AG08395 (cell line): ENCODE measurements at regions not wholly inside any gene's neighbourhood (a gene's known extent, or its start where the extent isn't known, plus 50 kb on each side); places are given as distances from the start of the nearest gene placed in this dataset.

Experiments
- DNase-seq: peaks from one replicate; pipeline ENCODE4 v3.0.0; 2012; ENCODE audit warnings: mixed read lengths, low spot score

DNA sequence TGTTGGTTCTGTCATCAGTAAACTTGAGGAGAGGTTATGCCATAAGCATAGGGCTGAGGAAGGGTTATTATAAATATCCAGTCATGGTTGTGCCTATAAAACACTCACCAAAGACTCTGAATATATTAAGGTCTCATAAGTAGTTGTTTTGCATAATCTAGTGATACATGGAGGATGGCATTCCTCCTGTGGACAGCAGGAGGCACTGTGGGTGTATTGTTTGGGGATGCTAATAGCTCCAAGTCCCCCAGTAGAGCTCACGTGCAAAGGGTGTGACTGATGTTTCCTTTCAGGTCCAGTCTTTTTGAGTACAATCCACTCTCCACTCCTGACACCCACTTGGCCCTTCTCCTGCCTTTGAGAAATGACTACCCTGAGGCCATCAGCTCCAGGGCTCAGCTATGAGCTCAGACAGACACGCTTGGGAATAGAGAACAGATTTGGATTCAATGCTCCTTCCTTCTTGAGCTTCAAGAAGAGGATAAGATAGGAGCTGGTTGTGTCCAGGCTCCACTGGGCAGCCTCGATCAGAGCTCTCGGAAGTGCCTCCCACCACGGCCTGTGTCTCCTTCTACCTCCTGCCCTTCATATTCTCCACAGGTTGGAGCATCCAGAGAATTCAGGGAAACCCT is 85.2 kb upstream of the IGLL5 start:
- no peak for DNase-seq

- no peak for DNase-seq
Measured at GRCh38 chr22:22803285-22803853, 84.2 kb upstream of the IGLL5 start.

DNA sequence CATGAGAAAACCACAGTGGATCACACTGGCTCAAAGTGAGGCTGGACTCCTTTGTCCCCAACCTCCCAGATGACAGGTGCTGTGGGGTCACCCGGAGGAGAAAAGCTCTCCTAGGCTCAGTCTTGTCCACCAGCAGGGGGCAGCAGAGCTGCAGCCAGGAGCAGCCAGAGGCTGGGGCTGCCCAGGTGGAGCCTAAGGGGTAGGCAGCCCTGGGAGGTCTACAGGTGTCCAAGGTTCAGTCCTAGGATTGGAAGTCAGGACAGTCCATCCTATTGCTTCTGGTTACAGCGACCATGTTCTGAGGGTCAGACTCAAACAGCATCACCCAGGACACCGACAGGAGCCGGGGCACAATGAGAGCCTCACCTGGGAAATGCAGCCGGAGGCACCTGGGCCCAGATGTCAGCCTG is 77.6 kb upstream of the IGLL5 start:
- peak; percentile 33 for DNase-seq

DNA sequence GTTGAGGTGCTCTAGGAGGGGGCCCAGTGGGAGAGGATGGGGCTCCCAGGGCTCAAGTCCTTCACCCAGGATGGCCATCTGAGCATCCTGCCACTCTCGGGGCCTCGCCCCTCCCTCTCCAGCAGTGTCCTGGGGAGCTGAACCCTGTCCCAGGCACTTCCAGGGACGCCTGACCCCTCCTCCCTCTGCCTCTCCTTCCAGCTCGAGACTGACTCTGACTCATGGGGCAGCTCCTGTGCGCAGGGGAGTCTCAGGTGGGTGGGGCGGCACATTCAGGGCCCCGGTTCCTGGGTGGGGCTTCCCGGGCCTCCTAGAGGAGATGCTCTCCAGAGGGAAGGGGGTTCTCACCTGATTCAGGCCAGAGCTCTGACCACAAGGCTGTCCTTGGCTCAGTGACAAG is 77.1 kb upstream of the IGLL5 start:
- no peak for DNase-seq

- no peak for DNase-seq
Measured at GRCh38 chr22:22811016-22812009, 76.3 kb upstream of the IGLL5 start.

DNA sequence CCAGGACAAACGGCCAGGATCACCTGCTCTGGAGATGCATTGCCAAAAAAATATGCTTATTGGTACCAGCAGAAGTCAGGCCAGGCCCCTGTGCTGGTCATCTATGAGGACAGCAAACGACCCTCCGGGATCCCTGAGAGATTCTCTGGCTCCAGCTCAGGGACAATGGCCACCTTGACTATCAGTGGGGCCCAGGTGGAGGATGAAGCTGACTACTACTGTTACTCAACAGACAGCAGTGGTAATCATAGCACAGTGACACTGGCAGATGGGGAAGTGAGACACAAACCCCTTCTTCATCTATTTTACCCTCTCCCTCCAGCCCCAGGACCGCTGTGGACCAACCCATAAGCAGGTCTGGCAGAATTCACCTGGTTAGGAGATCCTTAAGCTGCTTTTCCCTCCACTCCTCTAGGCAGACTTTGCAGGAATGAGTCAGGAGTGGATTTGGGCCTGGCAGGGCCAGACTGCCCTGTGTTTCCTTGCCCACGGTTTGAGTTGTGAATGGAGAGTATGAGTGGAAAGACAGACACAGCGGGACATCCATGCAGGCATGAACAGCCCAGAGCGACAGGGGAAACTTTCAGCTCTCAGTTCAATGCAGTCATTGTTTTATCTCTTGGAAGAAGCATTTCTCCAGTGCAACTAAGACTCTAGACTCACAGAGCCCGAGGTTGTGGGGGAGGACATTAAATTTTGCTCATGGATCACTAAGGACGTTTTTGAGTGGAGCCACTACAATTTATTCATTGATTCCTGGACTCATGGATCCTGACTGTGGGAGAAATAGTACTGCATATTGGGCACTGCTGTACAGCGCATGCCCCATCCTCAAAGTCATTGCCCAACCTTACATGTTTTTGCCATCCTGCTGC is 75.3 kb upstream of the IGLL5 start:
- no peak for DNase-seq

DNA sequence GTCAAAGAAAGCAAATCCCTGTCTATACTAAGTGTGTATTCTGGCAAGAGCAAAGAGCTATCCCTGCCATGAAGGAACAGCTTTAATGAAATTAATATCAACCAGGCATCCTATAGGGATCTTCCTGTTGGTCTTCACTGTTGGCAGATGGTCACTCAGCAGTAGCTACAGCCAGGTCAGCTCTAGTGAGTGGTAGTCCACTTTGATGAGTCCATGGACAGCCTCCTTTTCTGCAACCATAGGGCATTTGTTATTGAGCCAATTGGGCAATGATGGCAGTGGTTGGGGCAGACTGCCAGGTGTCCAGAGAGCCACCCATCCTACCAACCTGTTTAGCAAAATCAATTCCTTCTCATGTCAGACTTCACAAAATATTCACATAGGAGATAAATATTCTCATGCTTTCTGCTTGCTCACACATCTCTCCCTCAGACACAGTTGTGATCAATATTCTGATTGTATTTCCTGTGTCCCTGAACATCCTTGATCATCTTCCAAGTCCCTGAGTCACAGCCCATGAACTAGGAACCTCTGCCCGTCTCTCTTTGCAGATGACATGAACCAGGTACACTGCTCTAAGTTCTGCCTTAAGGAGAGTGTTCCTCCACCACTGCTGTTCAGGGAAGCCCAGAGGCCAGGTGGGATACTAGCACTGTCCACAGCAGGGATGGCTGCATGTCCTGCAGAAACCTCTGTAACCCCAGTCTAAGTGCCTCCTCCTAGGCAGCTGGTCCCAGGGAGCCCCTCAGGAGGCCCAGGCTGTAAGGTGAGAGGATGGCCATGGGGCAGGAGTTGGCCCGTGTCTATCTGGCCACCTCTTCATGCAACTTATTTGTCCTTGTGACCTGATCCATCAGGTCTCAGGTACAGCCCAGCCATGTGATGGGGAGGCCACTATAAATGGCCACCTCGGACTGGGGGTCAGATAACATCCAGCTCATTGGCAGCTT is 74.2 kb upstream of the IGLL5 start:
- DNase-seq, result no peak

GRCh38 chr22:22814666-22815396 is 72.8 kb upstream of the IGLL5 start:
- no peak for DNase-seq

DNA sequence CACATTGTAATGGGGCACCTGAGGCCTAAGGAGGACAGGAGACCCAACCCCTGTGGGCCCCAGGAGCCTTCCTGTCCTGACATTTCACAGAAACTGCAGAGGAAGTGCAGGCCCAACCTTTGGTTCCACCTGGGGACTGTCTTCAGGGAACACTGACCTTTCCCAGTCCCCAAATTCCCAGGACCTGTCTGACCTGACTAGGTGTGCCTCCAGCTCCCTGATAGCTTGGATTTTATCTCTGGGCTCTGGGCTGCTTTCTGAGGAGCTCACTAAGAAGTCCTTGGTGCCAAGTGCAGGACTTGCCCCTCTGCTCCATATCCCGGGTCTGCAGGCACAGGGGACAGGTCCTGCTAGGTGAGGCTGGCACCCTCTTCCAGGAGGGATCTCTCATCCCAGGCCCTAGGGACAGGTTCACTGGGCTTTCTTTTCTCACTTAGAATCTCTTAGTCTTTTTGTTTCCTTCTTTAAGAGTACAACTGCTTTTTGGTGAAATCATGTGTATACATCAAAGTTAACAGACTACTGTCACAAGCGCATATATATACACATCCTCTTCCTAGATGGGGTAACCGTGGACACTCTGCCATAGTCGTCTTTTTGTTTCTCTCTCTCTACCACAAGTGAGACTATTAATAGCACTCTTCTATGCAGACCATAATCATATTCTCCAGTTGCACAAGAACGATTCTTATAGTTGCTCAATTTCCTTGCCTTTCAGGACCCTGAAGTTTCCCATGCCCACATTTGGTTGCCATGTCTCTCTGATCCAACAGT is 72.0 kb upstream of the IGLL5 start:
- no peak for DNase-seq

GRCh38 chr22:22816171-22816514 is 71.5 kb upstream of the IGLL5 start:
- no peak for DNase-seq

DNA sequence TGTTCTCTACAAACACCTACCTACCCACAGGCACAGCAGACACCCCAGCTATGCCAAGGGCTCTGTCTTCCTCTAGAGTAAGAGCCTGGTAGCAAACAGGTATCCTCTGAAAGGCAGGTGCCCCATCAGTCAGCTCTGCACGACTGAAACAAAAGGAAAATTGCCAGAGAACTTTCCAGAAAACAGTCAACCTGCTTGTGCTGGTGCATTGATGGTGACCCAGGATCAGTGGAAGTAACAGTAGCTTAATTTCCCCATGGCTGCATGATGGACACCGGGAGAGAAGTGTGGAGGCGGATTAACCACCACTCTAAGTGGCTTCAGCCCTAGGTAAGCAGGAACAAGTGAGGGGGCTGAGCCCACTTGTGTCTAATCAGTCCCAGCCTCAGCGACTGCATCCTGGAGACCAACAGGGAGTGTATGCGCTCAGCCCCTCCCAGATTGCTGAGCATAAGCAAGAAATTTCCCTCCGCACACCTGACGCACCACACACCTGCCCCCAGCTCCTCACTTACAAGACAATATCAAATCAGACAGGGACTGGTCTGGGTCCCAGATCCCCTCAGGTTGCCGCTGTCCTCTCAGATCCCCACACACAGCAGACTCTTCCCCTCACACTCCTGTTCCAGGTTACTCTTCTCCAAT is 70.7 kb upstream of the IGLL5 start:
- DNase-seq, result no peak

DNA sequence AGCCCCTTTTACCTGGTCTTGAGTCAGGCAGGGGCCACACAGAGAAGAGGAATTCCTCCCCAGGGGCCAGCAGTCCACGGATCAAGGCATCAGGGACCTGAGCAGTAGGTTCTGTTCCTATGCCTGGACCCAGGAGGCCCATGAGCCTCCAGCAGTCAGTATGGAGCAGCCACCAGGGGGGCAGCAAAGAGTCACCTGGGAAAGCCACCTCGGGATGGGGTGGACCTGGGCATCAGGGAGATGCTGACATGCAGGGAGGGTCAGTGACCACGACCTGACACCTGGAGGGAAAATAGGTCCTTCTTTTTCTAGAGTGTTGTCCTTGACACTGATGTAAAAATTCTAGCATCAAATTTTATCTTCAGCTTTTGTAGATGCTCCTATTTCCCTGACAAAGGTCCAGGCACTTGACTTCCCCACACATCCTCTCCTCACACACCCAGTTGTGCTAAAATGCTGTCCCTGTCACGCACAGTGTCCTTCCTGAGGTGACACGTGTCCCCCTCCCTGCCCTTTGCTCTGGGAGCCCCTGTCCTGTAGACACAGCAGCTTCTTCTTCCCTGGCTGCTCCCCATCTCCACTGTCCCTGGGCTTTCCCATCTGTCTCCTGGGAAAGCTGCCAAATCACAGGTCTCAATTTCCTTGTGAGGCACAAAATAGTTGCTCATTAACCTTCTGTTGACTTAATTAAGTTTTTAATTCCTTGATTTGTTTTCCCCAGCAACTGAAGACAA is 70.0 kb upstream of the IGLL5 start:
- DNase-seq, result no peak

DNA sequence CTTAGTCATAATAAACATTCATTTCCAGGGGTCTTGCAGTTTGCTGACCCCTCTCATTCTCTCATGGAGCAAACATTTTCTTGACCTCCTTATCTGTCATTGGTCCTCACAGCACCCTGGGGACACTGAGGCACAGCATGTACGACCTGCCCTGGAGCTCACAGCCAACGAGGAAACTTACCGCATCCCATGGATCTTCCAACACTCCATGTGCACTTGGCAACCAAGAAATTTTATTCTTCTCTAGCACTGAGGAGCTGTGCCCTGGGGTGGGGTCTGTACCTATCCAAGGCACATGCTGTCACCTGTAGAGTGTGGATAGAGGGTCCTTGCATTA is 69.4 kb upstream of the IGLL5 start:
- DNase-seq, result no peak

DNA sequence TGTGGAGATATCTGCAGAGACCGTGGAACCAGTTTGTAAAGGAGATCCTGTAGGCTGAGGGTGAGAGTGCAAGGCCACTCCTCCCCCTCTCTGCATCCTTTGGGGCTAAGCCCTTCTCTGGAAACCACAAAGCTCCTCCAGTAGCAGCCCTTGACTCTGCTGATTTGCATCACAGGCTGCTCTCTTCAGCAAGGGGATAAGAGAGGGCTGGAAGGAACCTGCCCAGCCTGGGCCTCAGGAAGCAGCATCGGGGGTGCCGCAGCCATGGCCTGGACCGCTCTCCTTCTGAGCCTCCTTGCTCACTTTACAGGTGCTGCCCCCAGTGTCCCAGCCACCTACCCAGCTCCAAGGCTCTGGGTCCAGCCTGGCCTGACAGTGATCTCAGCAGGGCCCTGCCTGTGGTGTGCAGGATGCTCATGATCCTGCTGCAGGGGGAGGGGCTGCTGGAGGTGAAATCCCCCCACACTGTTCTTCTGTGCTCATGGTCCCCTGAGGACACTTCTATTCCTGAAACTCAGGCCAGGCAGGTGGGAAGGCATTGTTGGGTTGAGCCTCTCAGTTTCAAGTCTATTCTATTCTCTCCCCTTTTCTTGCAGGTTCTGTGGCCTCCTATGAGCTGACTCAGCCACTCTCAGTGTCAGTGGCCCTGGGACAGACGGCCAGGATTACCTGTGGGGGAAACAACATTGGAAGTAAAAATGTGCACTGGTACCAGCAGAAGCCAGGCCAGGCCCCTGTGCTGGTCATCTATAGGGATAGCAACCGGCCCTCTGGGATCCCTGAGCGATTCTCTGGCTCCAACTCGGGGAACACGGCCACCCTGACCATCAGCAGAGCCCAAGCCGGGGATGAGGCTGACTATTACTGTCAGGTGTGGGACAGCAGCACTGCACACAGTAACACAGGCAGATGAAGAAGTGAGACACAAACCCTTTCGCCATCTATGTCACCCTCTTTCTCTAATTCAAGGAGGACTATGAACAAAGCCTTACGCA is 68.5 kb upstream of the IGLL5 start:
- DNase-seq, result no peak

DNA sequence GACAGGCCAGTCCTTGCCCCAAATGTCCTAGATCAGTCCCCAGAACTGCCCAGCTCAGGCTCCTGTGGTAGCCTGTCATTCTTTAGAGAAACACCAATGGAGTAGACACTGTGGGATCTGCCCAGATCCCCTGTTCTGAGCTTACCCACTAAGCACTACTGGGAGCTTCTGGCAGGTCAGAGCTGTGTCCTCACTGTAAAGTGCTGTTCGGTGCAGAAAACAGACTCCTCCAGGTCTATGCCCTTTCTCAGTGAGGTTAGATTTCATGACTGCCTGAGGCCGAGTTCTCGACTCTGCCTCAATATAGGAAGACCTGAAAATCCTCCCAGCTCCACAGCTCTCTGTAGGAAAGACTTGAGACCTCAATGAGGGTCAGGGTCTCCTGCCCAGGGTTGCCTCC is 67.5 kb upstream of the IGLL5 start:
- DNase-seq, result no peak

GRCh38 chr22:22820626-22821025 is 67.0 kb upstream of the IGLL5 start:
- no peak for DNase-seq

- DNase-seq, result no peak
Measured at GRCh38 chr22:22821340-22821739, 66.3 kb upstream of the IGLL5 start.
